ENCODE measurements at regions not wholly inside any gene's neighbourhood (a gene's known extent, or its start where the extent isn't known, plus 50 kb on each side); places are given as distances from the start of the nearest gene placed in this dataset.
A peak's percentile ranks its signal among the peaks of the same experiment; 100 is the strongest.

- Mint-ChIP-seq H3K27me3 (no peaks in the 10 kb centered on the region), H3K9me3 (no peaks in the 10 kb centered on the region), H3K27ac (no peak overlapping the region), H3K4me1 (ENCODE audit: low read depth) (no peaks in the 10 kb centered on the region), H3K4me3 (no peak overlapping the region), H3K36me3 (ENCODE audit: low read depth) (no peaks in the 10 kb centered on the region)
- CTCF ChIA-PET = no interaction called here
- no peak for ATAC-seq (ENCODE audit: poor library complexity)
- no peak for DNase-seq
- H3K4me3 ChIP-seq (ENCODE audit: low read length) = no peak overlapping the region
- no peaks in the 10 kb centered on the region for H3K4me1 ChIP-seq (ENCODE audit: insufficient read depth, low read length)
- H3K27ac ChIP-seq (ENCODE audit: low read depth in 1 of 2, low read length in 2 of 2) = no peak overlapping the region
- H3K36me3 ChIP-seq (ENCODE audit: insufficient read depth, low read length) = no peaks in the 10 kb centered on the region
- no peaks in the 10 kb centered on the region for H3K27me3 ChIP-seq (ENCODE audit: control insufficient read depth in 1 of 2, insufficient read depth in 2 of 2, low read length in 2 of 2)
- TF ChIP-seq CTCF (IDR thresholded peaks at IDR 0.05) = no peak
- H3K9me3 ChIP-seq (ENCODE audit: control insufficient read depth in 1 of 2, insufficient read depth in 1 of 2, low read length in 2 of 2) = peaks cover 0 to 4% of the 10 kb centered on the region in 2 experiments
- POLR2A ChIA-PET = no interaction called here
- intact Hi-C loops (cut with DNase I, micrococcal nuclease) = no loop called here
Measured at GRCh38 chr13:44844786-44845185, 144.5 kb downstream of the NUFIP1 start.

DNA sequence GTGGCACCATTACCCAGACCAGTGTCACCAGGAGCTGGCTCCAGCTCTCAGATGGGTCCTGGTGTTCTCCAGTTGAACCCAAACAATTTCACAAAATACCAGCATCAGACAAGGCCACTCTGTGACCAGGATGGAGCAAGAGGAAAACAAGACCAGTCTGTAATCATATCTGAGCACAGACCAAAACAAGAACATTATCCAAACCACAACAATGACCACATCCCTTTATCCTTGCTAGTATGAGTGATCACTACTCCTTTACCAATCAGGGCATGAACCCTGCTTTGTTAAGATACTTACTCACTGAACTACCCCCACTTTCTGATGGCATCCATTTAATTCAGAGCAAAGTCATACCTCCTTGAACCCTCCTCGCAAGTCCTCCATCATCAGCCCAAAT is 145.9 kb downstream of the NUFIP1 start:
- Mint-ChIP-seq H3K9me3 (no peaks in the 10 kb centered on the region), H3K27me3 (no peaks in the 10 kb centered on the region), H3K27ac (no peak overlapping the region), H3K36me3 (ENCODE audit: low read depth) (no peaks in the 10 kb centered on the region), H3K4me3 (no peak overlapping the region), H3K4me1 (ENCODE audit: low read depth) (no peaks in the 10 kb centered on the region)
- ChIA-PET POLR2A (no interaction called here), CTCF (no interaction called here)
- Histone ChIP-seq H3K9me3 (ENCODE audit: control insufficient read depth in 1 of 2, insufficient read depth in 1 of 2, low read length in 2 of 2) (peaks cover 0 to 4% of the 10 kb centered on the region in 2 experiments), H3K27me3 (ENCODE audit: control insufficient read depth in 1 of 2, insufficient read depth in 2 of 2, low read length in 2 of 2) (no peaks in the 10 kb centered on the region), H3K27ac (ENCODE audit: low read depth in 1 of 2, low read length in 2 of 2) (no peak overlapping the region), H3K4me3 (ENCODE audit: low read length) (no peak overlapping the region), H3K4me1 (ENCODE audit: insufficient read depth, low read length) (no peaks in the 10 kb centered on the region), H3K36me3 (ENCODE audit: insufficient read depth, low read length) (no peaks in the 10 kb centered on the region)
- no peak for TF ChIP-seq CTCF (IDR thresholded peaks at IDR 0.05)
- intact Hi-C loops (cut with DNase I, micrococcal nuclease) = no loop called here
- DNase-seq = peak in 2 of 14 experiments; percentile 5 to 6
- no peak for ATAC-seq (ENCODE audit: poor library complexity)

- Mint-ChIP-seq H3K27ac (no peak overlapping the region), H3K4me1 (ENCODE audit: low read depth) (no peaks in the 10 kb centered on the region), H3K9me3 (no peaks in the 10 kb centered on the region), H3K27me3 (no peaks in the 10 kb centered on the region), H3K4me3 (no peak overlapping the region), H3K36me3 (ENCODE audit: low read depth) (no peaks in the 10 kb centered on the region)
- no peaks in the 10 kb centered on the region for H3K36me3 ChIP-seq (ENCODE audit: insufficient read depth, low read length)
- H3K4me1 ChIP-seq (ENCODE audit: insufficient read depth, low read length) = no peaks in the 10 kb centered on the region
- no peak for DNase-seq
- POLR2A ChIA-PET = no interaction called here
- TF ChIP-seq CTCF (IDR thresholded peaks at IDR 0.05) = no peak
- H3K27ac ChIP-seq (ENCODE audit: low read depth in 1 of 2, low read length in 2 of 2) = no peak overlapping the region
- H3K9me3 ChIP-seq (ENCODE audit: control insufficient read depth in 1 of 2, insufficient read depth in 1 of 2, low read length in 2 of 2) = peaks cover 0 to 4% of the 10 kb centered on the region in 2 experiments
- no peak for ATAC-seq (ENCODE audit: poor library complexity)
- intact Hi-C loops (cut with DNase I, micrococcal nuclease) = no loop called here
- no peaks in the 10 kb centered on the region for H3K27me3 ChIP-seq (ENCODE audit: control insufficient read depth in 1 of 2, insufficient read depth in 2 of 2, low read length in 2 of 2)
- CTCF ChIA-PET = no interaction called here
- no peak overlapping the region for H3K4me3 ChIP-seq (ENCODE audit: low read length)
Measured at GRCh38 chr13:44842158-44842557, 147.1 kb downstream of the NUFIP1 start.

Measured in CD4-positive, alpha-beta T cell (primary cell).